KMS-11 (cell line): ENCODE measurements at regions not wholly inside any gene's neighbourhood (a gene's known extent, or its start where the extent isn't known, plus 50 kb on each side); places are given as distances from the start of the nearest gene placed in this dataset.
A peak's percentile ranks its signal among the peaks of the same experiment; 100 is the strongest.

ENCODE experiments used
- H2AFZ ChIP-seq: fragments of 200-600 bp; sonication (generic); 2 replicates; pipeline ENCODE4 v1.6.1; 2016; ENCODE audit warnings: antibody characterized with exemption, mixed run types, low read depth
- H3K27ac ChIP-seq: fragments of 200-600 bp; sonication (generic); 2 replicates; pipeline ENCODE4 v1.6.1; 2016; ENCODE audit warnings: mild to moderate bottlenecking, mixed run types
- H3K27me3 ChIP-seq: fragments of 200-600 bp; sonication (generic); 2 replicates; pipeline ENCODE4 v1.6.1; 2017; ENCODE audit warnings: mild to moderate bottlenecking, low read depth, mixed run types, moderate library complexity; ENCODE audit not compliant: insufficient read depth
- H3K36me3 ChIP-seq: fragments of 200-600 bp; sonication (generic); 2 replicates; pipeline ENCODE4 v1.6.1; 2017; ENCODE audit warnings: mild to moderate bottlenecking, mixed run types; ENCODE audit not compliant: insufficient read depth
- H3K4me1 ChIP-seq: fragments of 200-600 bp; sonication (generic); 2 replicates; pipeline ENCODE4 v1.6.1; 2016; ENCODE audit warnings: mild to moderate bottlenecking, low read depth, mixed run types; ENCODE audit not compliant: poor library complexity, severe bottlenecking
- H3K4me2 ChIP-seq: fragments of 200-600 bp; sonication (generic); 2 replicates; pipeline ENCODE4 v1.7.0; 2016; ENCODE audit warnings: mild to moderate bottlenecking, mixed run types
- H3K4me3 ChIP-seq: fragments of 200-600 bp; sonication (generic); IDR thresholded peaks from 2 replicates; pipeline ENCODE4 v1.6.1; 2017; ENCODE audit warnings: low read depth, low read length, mixed read lengths; ENCODE audit not compliant: insufficient read depth
- H3K79me2 ChIP-seq: fragments of 200-600 bp; sonication (generic); 2 replicates; pipeline ENCODE4 v1.6.1; 2016; ENCODE audit warnings: low read depth, mixed run types; ENCODE audit not compliant: insufficient read depth
- H3K9ac ChIP-seq: fragments of 200-600 bp; sonication (generic); 2 replicates; pipeline ENCODE4 v1.6.1; 2016; ENCODE audit warnings: mild to moderate bottlenecking, mixed run types
- H4K20me1 ChIP-seq: fragments of 200-600 bp; sonication (generic); 2 replicates; pipeline ENCODE4 v1.6.1; 2016; ENCODE audit warnings: mild to moderate bottlenecking, mixed run types; ENCODE audit not compliant: insufficient read depth
- TF ChIP-seq, protein P1 (sequence below): fragments of 200-600 bp; sonication (generic); conservative IDR thresholded peaks from 2 replicates; pipeline ENCODE4 v1.6.1; 2017; ENCODE audit warnings: low read depth, mild to moderate bottlenecking, antibody characterized with exemption, low read length, moderate library complexity, mixed read lengths

- no peak overlapping the region for H3K4me3 ChIP-seq
- H3K27ac ChIP-seq: no peak overlapping the region
- no peaks in the 10 kb centered on the region for H3K79me2 ChIP-seq
- TF ChIP-seq, protein P1, sequence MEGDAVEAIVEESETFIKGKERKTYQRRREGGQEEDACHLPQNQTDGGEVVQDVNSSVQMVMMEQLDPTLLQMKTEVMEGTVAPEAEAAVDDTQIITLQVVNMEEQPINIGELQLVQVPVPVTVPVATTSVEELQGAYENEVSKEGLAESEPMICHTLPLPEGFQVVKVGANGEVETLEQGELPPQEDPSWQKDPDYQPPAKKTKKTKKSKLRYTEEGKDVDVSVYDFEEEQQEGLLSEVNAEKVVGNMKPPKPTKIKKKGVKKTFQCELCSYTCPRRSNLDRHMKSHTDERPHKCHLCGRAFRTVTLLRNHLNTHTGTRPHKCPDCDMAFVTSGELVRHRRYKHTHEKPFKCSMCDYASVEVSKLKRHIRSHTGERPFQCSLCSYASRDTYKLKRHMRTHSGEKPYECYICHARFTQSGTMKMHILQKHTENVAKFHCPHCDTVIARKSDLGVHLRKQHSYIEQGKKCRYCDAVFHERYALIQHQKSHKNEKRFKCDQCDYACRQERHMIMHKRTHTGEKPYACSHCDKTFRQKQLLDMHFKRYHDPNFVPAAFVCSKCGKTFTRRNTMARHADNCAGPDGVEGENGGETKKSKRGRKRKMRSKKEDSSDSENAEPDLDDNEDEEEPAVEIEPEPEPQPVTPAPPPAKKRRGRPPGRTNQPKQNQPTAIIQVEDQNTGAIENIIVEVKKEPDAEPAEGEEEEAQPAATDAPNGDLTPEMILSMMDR: no peak
- no peaks in the 10 kb centered on the region for H3K36me3 ChIP-seq
- H3K4me2 ChIP-seq: no peak overlapping the region
- H3K9ac ChIP-seq: no peak overlapping the region
- H3K4me1 ChIP-seq: no peaks in the 10 kb centered on the region
- no peaks in the 10 kb centered on the region for H3K27me3 ChIP-seq
- H4K20me1 ChIP-seq: no peaks in the 10 kb centered on the region
- H2AFZ ChIP-seq: no peak overlapping the region
These were observed 146.1 kb upstream of the ZSWIM2 start for GRCh38 chr2:186995092-186995491.

- Histone ChIP-seq H3K4me1 (no peaks in the 10 kb centered on the region), H3K9ac (no peak overlapping the region), H3K36me3 (no peaks in the 10 kb centered on the region), H3K4me2 (no peak overlapping the region), H3K79me2 (no peaks in the 10 kb centered on the region), H3K27me3 (no peaks in the 10 kb centered on the region), H4K20me1 (no peaks in the 10 kb centered on the region), H2AFZ (no peak overlapping the region), H3K27ac (no peak overlapping the region), H3K4me3 (no peak overlapping the region)
- TF ChIP-seq, protein P1: no peak
These were observed 143.6 kb upstream of the ZSWIM2 start for GRCh38 chr2:186992597-186992996.

- H3K79me2 ChIP-seq: no peaks in the 10 kb centered on the region
- H4K20me1 ChIP-seq: no peaks in the 10 kb centered on the region
- no peak overlapping the region for H2AFZ ChIP-seq
- no peak overlapping the region for H3K4me3 ChIP-seq
- H3K36me3 ChIP-seq: no peaks in the 10 kb centered on the region
- H3K4me1 ChIP-seq: no peaks in the 10 kb centered on the region
- H3K27ac ChIP-seq: no peak overlapping the region
- TF ChIP-seq, protein P1: no peak
- H3K9ac ChIP-seq: no peak overlapping the region
- no peak overlapping the region for H3K4me2 ChIP-seq
- no peaks in the 10 kb centered on the region for H3K27me3 ChIP-seq
These were observed 142.9 kb upstream of the ZSWIM2 start for GRCh38 chr2:186991766-186992417.

DNA sequence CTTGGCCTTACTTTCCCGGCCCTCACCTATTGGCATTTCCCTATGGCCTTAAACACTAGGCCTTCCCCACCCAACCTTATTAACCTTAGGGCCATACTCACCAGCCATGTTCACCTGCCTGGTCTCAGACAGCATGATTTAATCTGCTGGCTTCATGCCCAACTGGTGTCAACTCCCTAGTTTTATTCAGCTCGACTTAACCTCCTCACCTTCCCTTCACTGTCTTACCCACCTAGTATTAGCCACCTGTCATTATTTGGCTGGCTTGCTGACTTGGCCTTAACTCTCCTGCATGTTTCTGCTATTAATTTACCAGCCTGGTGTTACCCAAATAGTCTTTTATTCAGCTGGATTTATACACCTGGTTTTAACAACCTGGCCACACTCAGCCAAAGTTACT lies 136.0 kb upstream of the ZSWIM2 start:
- TF ChIP-seq, protein P1: no peak
- Histone ChIP-seq H3K79me2 (no peaks in the 10 kb centered on the region), H3K4me2 (peak overlapping the region; percentile 57; the same call in 1 of the 2 replicates), H3K27me3 (no peaks in the 10 kb centered on the region), H4K20me1 (no peaks in the 10 kb centered on the region), H3K9ac (no peak overlapping the region; the same call in 1 of the 2 replicates), H3K4me1 (peaks cover 60% of the 10 kb centered on the region), H2AFZ (peak overlapping the region; percentile 11; the same call in 1 of the 2 replicates), H3K4me3 (no peak overlapping the region), H3K36me3 (no peaks in the 10 kb centered on the region), H3K27ac (peak overlapping the region; percentile 46; the same call in 1 of the 2 replicates)
